Inflammatory macrophage treated with lipopolysaccharide for 1 hour (primary cell): ENCODE measurements at regions not wholly inside any gene's neighbourhood (a gene's known extent, or its start where the extent isn't known, plus 50 kb on each side); places are given as distances from the start of the nearest gene placed in this dataset.
A peak's percentile ranks its signal among the peaks of the same experiment; 100 is the strongest.
"Not testable (repeated sequence)": the region's sequence is repeated elsewhere in the genome, so short reads cannot be mapped to it uniquely, and the experiment has no call there.

Experiments used
- DNase-seq, 2 donors: peaks; one replicate each; pipeline ENCODE4 v3.0.0-alpha.2; 2020 to 2022

- DNase-seq: not testable (repeated sequence)
Observed at GRCh38 chr1:242900558-242900957, 354.5 kb downstream of the CEP170 start.

GRCh38 chr1:242890192-242890741 is 364.8 kb downstream of the CEP170 start:
- DNase-seq: no peak

- no peak for DNase-seq
Observed at GRCh38 chr1:242886137-242886536, 361.6 kb upstream of the PLD5 start.

- DNase-seq: not testable (repeated sequence)
Observed at GRCh38 chr1:242880022-242880421, 355.5 kb upstream of the PLD5 start.

GRCh38 chr1:242877743-242878142 is 353.2 kb upstream of the PLD5 start:
- DNase-seq: no peak

- DNase-seq: no peak
Observed at GRCh38 chr1:242877229-242877628, 352.7 kb upstream of the PLD5 start.

- no peak for DNase-seq
Observed at GRCh38 chr1:242876030-242876429, 351.5 kb upstream of the PLD5 start.

GRCh38 chr1:242873661-242874060 is 349.2 kb upstream of the PLD5 start:
- DNase-seq: no peak

- DNase-seq: no peak
Observed at GRCh38 chr1:242872521-242872920, 348.0 kb upstream of the PLD5 start.

- DNase-seq: no peak
Observed at GRCh38 chr1:242871471-242872030, 347.1 kb upstream of the PLD5 start.

GRCh38 chr1:242870966-242871365 is 346.5 kb upstream of the PLD5 start:
- no peak for DNase-seq

- DNase-seq: no peak
Observed at GRCh38 chr1:242856289-242856688, 331.8 kb upstream of the PLD5 start.

- DNase-seq: no peak
Observed at GRCh38 chr1:242854466-242854865, 330.0 kb upstream of the PLD5 start.

GRCh38 chr1:242847390-242847993 is 323.0 kb upstream of the PLD5 start:
- DNase-seq: peak in 1 of 2 donors; percentile 24

GRCh38 chr1:242842094-242842493 is 317.6 kb upstream of the PLD5 start:
- no peak for DNase-seq

- no peak for DNase-seq
Observed at GRCh38 chr1:242839101-242839500, 314.6 kb upstream of the PLD5 start.

GRCh38 chr1:242836423-242836822 is 311.9 kb upstream of the PLD5 start:
- DNase-seq: no peak

- no peak for DNase-seq
Observed at GRCh38 chr1:242828828-242829227, 304.3 kb upstream of the PLD5 start.

GRCh38 chr1:242828199-242828598 is 303.7 kb upstream of the PLD5 start:
- no peak for DNase-seq

- DNase-seq: no peak
Observed at GRCh38 chr1:242827538-242827937, 303.0 kb upstream of the PLD5 start.

GRCh38 chr1:242826701-242827336 is 302.3 kb upstream of the PLD5 start:
- no peak for DNase-seq

- DNase-seq: no peak
Observed at GRCh38 chr1:242824435-242824834, 299.9 kb upstream of the PLD5 start.

GRCh38 chr1:242813490-242814091 is 289.1 kb upstream of the PLD5 start:
- DNase-seq: no peak
